DOHH2 (cell line): ENCODE measurements at regions not wholly inside any gene's neighbourhood (a gene's known extent, or its start where the extent isn't known, plus 50 kb on each side); places are given as distances from the start of the nearest gene placed in this dataset.

Experiments
- H3F3A ChIP-seq: fragments of 200-600 bp; sonication (generic), shearing (Covaris generic); 2 replicates; pipeline ENCODE4 v1.6.0; 2016; ENCODE audit warnings: antibody characterized with exemption, mild to moderate bottlenecking; ENCODE audit not compliant: control insufficient read depth, insufficient read depth
- H3K27ac ChIP-seq: fragments of 200-600 bp; sonication (generic); 2 replicates; pipeline ENCODE4 v1.5.1; 2014; ENCODE audit warnings: low read depth, mild to moderate bottlenecking, low read length, moderate library complexity
- H3K27me3 ChIP-seq: fragments of 200-600 bp; sonication (generic); 2 replicates; pipeline ENCODE4 v1.6.1; 2014; ENCODE audit warnings: mild to moderate bottlenecking, low read length, mixed read lengths; ENCODE audit not compliant: control insufficient read depth
- H3K36me3 ChIP-seq: fragments of 200-600 bp; sonication (generic); 2 replicates; pipeline ENCODE4 v1.6.1; 2014; ENCODE audit warnings: mild to moderate bottlenecking, low read length, moderate library complexity, mixed read lengths; ENCODE audit not compliant: control insufficient read depth
- H3K4me1 ChIP-seq: fragments of 200-600 bp; sonication (generic); 2 replicates; pipeline ENCODE4 v1.6.1; 2014; ENCODE audit warnings: mild to moderate bottlenecking, low read length, mixed read lengths; ENCODE audit not compliant: control insufficient read depth
- H3K4me2 ChIP-seq: fragments of 200-600 bp; sonication (generic); 2 replicates; pipeline ENCODE4 v1.6.0; 2014; ENCODE audit warnings: mild to moderate bottlenecking, low read length, moderate library complexity
- H3K4me3 ChIP-seq: fragments of 200-600 bp; sonication (generic); 2 replicates; pipeline ENCODE4 v1.5.1; 2014; ENCODE audit warnings: mild to moderate bottlenecking, low read length, mixed read lengths
- H3K79me2 ChIP-seq: fragments of 200-600 bp; sonication (generic); 2 replicates; pipeline ENCODE4 v1.6.1; 2014; ENCODE audit warnings: mild to moderate bottlenecking, low read length, mixed read lengths; ENCODE audit not compliant: control insufficient read depth
- H3K9me2 ChIP-seq: fragments of 200-600 bp; sonication (generic); replicated peaks from 2 replicates; pipeline ENCODE4 v1.6.1; 2014; ENCODE audit warnings: mild to moderate bottlenecking, low read length, mixed read lengths; ENCODE audit not compliant: control insufficient read depth
- H3K9me3 ChIP-seq: fragments of 200-600 bp; sonication (generic); 2 replicates; pipeline ENCODE4 v1.6.1; 2014; ENCODE audit warnings: antibody characterized with exemption, low read length, mixed read lengths; ENCODE audit not compliant: control insufficient read depth, insufficient read depth
- H4K20me1 ChIP-seq: fragments of 200-600 bp; sonication (generic); 2 replicates; pipeline ENCODE4 v1.6.0; 2014; ENCODE audit warnings: low read depth, mild to moderate bottlenecking, antibody characterized with exemption, low read length, moderate library complexity; ENCODE audit not compliant: control insufficient read depth, insufficient read depth
- CTCF ChIP-seq: fragments of 200-600 bp; sonication (generic); IDR thresholded peaks from one replicate; pipeline ENCODE4 v1.5.1; 2014; ENCODE audit warnings: antibody characterized with exemption, mild to moderate bottlenecking, low read depth, low read length; ENCODE audit not compliant: poor library complexity, severe bottlenecking
- EZH2phosphoT487 ChIP-seq: fragments of 200-600 bp; sonication (generic); IDR thresholded peaks from 2 replicates; pipeline ENCODE4 v1.6.1; 2017; ENCODE audit warnings: borderline replicate concordance, mild to moderate bottlenecking, antibody characterized with exemption, low read length, moderate library complexity, mixed read lengths

GRCh38 chr1:234752927-234753326 lies 142.9 kb upstream of the IRF2BP2 start:
- no peaks in the 10 kb centered on the region for H3K4me1 ChIP-seq
- no peaks in the 10 kb centered on the region for H3K9me3 ChIP-seq
- H4K20me1 ChIP-seq: no peaks in the 10 kb centered on the region

GRCh38 chr1:234751678-234752077 lies 141.7 kb upstream of the IRF2BP2 start:
- H3K27me3 ChIP-seq: peaks cover 7% of the 10 kb centered on the region

More at GRCh38 chr1:234752927-234753326, 142.9 kb upstream of the IRF2BP2 start:
- Histone ChIP-seq H3K4me2 (no peak overlapping the region), H3K79me2 (no peaks in the 10 kb centered on the region), H3K4me3 (no peak overlapping the region), H3K27ac (no peak overlapping the region), H3K9me2 (no peaks in the 10 kb centered on the region), H3K36me3 (no peaks in the 10 kb centered on the region), H3K27me3 (peaks cover 5% of the 10 kb centered on the region), H3F3A (no peaks in the 10 kb centered on the region)
- TF ChIP-seq EZH2phosphoT487: no peak
- no peak for TF ChIP-seq CTCF

GRCh38 chr1:234750922-234751627 lies 141.1 kb upstream of the IRF2BP2 start:
- no peak overlapping the region for H3K4me2 ChIP-seq
- no peaks in the 10 kb centered on the region for H4K20me1 ChIP-seq
- no peaks in the 10 kb centered on the region for H3F3A ChIP-seq
- no peak overlapping the region for H3K27ac ChIP-seq
- peaks cover 7% of the 10 kb centered on the region for H3K27me3 ChIP-seq
- H3K9me3 ChIP-seq: no peaks in the 10 kb centered on the region
- TF ChIP-seq CTCF: no peak
- no peak for TF ChIP-seq EZH2phosphoT487
- no peaks in the 10 kb centered on the region for H3K4me1 ChIP-seq
- no peaks in the 10 kb centered on the region for H3K79me2 ChIP-seq
- no peaks in the 10 kb centered on the region for H3K9me2 ChIP-seq
- no peaks in the 10 kb centered on the region for H3K36me3 ChIP-seq
- H3K4me3 ChIP-seq: no peak overlapping the region

More at GRCh38 chr1:234751678-234752077, 141.7 kb upstream of the IRF2BP2 start:
- H3K36me3 ChIP-seq: no peaks in the 10 kb centered on the region
- H3K4me2 ChIP-seq: no peak overlapping the region
- no peaks in the 10 kb centered on the region for H3K9me2 ChIP-seq
- no peak for TF ChIP-seq EZH2phosphoT487
- H3K27ac ChIP-seq: no peak overlapping the region
- H3K79me2 ChIP-seq: no peaks in the 10 kb centered on the region
- H3F3A ChIP-seq: no peaks in the 10 kb centered on the region
- no peaks in the 10 kb centered on the region for H3K4me1 ChIP-seq
- H4K20me1 ChIP-seq: no peaks in the 10 kb centered on the region
- no peaks in the 10 kb centered on the region for H3K9me3 ChIP-seq
- no peak overlapping the region for H3K4me3 ChIP-seq

GRCh38 chr1:234748713-234749112 lies 138.7 kb upstream of the IRF2BP2 start:
- no peaks in the 10 kb centered on the region for H3K9me3 ChIP-seq
- H3K36me3 ChIP-seq: no peaks in the 10 kb centered on the region
- H3K4me3 ChIP-seq: no peak overlapping the region
- no peak for TF ChIP-seq CTCF
- TF ChIP-seq EZH2phosphoT487: no peak
- H3K4me2 ChIP-seq: no peak overlapping the region
- H3K4me1 ChIP-seq: no peaks in the 10 kb centered on the region
- no peaks in the 10 kb centered on the region for H3F3A ChIP-seq
- no peak overlapping the region for H3K27ac ChIP-seq
- peaks cover 9% of the 10 kb centered on the region for H3K27me3 ChIP-seq
- no peaks in the 10 kb centered on the region for H3K79me2 ChIP-seq
- no peaks in the 10 kb centered on the region for H3K9me2 ChIP-seq
- H4K20me1 ChIP-seq: no peaks in the 10 kb centered on the region
